GM23248 (cell line): ENCODE measurements at regions not wholly inside any gene's neighbourhood (a gene's known extent, or its start where the extent isn't known, plus 50 kb on each side); places are given as distances from the start of the nearest gene placed in this dataset.

Experiments
- DNase-seq: peaks from one replicate; pipeline ENCODE4 v3.0.0-alpha.2; 2015
- H2AFZ ChIP-seq: fragments of 200-600 bp; sonication (generic); 2 replicates; pipeline ENCODE4 v1.6.1; 2016; ENCODE audit warnings: antibody characterized with exemption
- H3F3A ChIP-seq: fragments of 200-600 bp; sonication (generic); 2 replicates; pipeline ENCODE4 v1.6.1; 2016; ENCODE audit warnings: mild to moderate bottlenecking, antibody characterized with exemption, mixed run types; ENCODE audit not compliant: insufficient read depth
- H3K27ac ChIP-seq: fragments of 200-600 bp; sonication (generic); 2 replicates; pipeline ENCODE4 v1.5.1; 2016; ENCODE audit warnings: mild to moderate bottlenecking
- H3K27me3 ChIP-seq: fragments of 200-600 bp; sonication (generic); replicated peaks from 2 replicates; pipeline ENCODE4 v1.6.1; 2016; ENCODE audit warnings: mild to moderate bottlenecking; ENCODE audit not compliant: insufficient read depth
- H3K36me3 ChIP-seq: fragments of 200-600 bp; sonication (generic); 2 replicates; pipeline ENCODE4 v1.6.1; 2016; ENCODE audit warnings: low read depth, mild to moderate bottlenecking
- H3K4me1 ChIP-seq: fragments of 200-600 bp; sonication (generic); 2 replicates; pipeline ENCODE4 v1.6.1; 2016; ENCODE audit warnings: mild to moderate bottlenecking; ENCODE audit not compliant: insufficient read depth
- H3K4me2 ChIP-seq: fragments of 200-600 bp; sonication (generic); one replicate; pipeline ENCODE4 v1.6.1; 2016; ENCODE audit warnings: mild to moderate bottlenecking; ENCODE audit not compliant: unreplicated experiment
- H3K4me3 ChIP-seq: fragments of 200-600 bp; sonication (generic); 2 replicates; pipeline ENCODE4 v1.5.1; 2016; ENCODE audit warnings: mild to moderate bottlenecking
- H3K79me2 ChIP-seq: fragments of 200-600 bp; sonication (generic); 2 replicates; pipeline ENCODE4 v1.6.1; 2016; ENCODE audit warnings: mild to moderate bottlenecking; ENCODE audit not compliant: insufficient read depth
- H3K9ac ChIP-seq: fragments of 200-600 bp; sonication (generic); 2 replicates; pipeline ENCODE4 v1.6.1; 2016; ENCODE audit warnings: mild to moderate bottlenecking
- H3K9me2 ChIP-seq: fragments of 200-600 bp; sonication (generic); 2 replicates; pipeline ENCODE4 v1.6.1; 2016; ENCODE audit warnings: mixed run types, mild to moderate bottlenecking, moderate library complexity; ENCODE audit not compliant: insufficient read depth
- H3K9me3 ChIP-seq: fragments of 200-600 bp; sonication (generic); one replicate; pipeline ENCODE4 v1.6.1; 2017; ENCODE audit warnings: low read depth
- H4K20me1 ChIP-seq: fragments of 200-600 bp; sonication (generic); 2 replicates; pipeline ENCODE4 v1.6.0; 2016; ENCODE audit not compliant: insufficient read depth
- EZH2 ChIP-seq: fragments of 200-600 bp; sonication (generic); IDR thresholded peaks from 2 replicates; pipeline ENCODE4 v1.6.1; 2018; ENCODE audit warnings: antibody characterized with exemption, mild to moderate bottlenecking; ENCODE audit not compliant: insufficient read depth, poor library complexity, severe bottlenecking
- EZH2phosphoT487 ChIP-seq: fragments of 200-600 bp; sonication (generic); IDR thresholded peaks from 2 replicates; pipeline ENCODE4 v1.6.1; 2018; ENCODE audit warnings: antibody characterized with exemption, moderate library complexity, mild to moderate bottlenecking, low read depth; ENCODE audit not compliant: insufficient read depth
- WGBS, 2 experiments: methylation state at CpG; one replicate each; pipeline ENCODE4 v1.1.6; 2015 to 2017; ENCODE audit warnings: low lambda C conversion rate in 2 of 2, low coverage in 1 of 2; ENCODE audit errors: missing lambda C conversion rate in 2 of 2; 5-methylcytosine and 5-hydroxymethylcytosine counted together
- in situ Hi-C: fragments of 300-500 bp; cut with MboI; formaldehyde crosslinking; loops from 2 replicates; pipeline ENCODE4 v1.15.0; 2020

DNA sequence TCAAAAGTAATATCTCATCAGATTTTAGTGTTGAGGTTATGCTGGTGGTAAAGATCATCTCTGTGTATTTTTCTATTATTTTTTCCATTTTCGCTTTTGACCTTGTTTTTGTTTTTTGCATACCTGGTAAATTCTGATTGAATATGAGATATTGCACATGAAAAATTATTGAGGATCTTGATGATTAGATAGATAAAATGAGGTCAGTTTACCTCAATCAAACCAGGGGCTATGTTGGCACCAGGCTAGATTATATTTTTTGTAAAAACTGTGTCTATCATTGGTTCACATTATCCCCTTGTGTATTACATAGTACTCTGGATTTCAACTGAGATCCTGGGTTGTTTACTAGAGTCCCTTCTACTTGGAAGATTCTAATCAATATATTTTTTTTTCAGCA lies 774.9 kb upstream of the ZNF608 start:
- no peaks in the 10 kb centered on the region for H3K27me3 ChIP-seq
- H3F3A ChIP-seq, result no peaks in the 10 kb centered on the region
- WGBS, 2 experiments, result 38 to 52% methylated on average over 1 of the region's 1 CpG
- H3K4me2 ChIP-seq, result no peak overlapping the region
- no peaks in the 10 kb centered on the region for H3K9me3 ChIP-seq
- H2AFZ ChIP-seq, result no peak overlapping the region
- no peak for TF ChIP-seq EZH2
- TF ChIP-seq EZH2phosphoT487, result no peak
- no peaks in the 10 kb centered on the region for H3K36me3 ChIP-seq
- H3K4me1 ChIP-seq, result no peaks in the 10 kb centered on the region
- H3K79me2 ChIP-seq, result no peaks in the 10 kb centered on the region
- no peak overlapping the region for H3K4me3 ChIP-seq
- no peaks in the 10 kb centered on the region for H3K9me2 ChIP-seq
- H3K9ac ChIP-seq, result no peak overlapping the region
- no peak for DNase-seq
- H4K20me1 ChIP-seq, result no peaks in the 10 kb centered on the region
- in situ Hi-C loops, result no loop called here
- H3K27ac ChIP-seq, result no peak overlapping the region

DNA sequence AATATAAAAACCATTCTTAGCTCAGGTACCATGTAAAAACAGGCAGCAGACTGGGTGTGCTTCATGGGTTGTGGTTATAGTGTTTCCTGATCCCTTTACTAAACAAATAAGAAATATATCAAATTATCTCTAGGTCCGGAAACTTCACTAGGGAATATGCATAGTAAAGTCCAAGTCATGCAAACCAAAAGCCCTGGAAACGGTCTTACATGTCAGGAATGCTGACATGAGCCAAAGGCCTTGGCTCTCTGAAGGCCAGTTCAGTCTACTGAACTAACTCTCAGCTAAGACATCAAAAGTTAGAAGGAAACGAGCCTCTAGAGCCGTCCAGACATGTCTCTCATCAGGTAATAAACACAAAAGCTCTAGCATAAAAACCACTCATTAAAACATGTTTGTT lies 778.9 kb upstream of the ZNF608 start:
- no peak overlapping the region for H3K4me2 ChIP-seq
- H3K27me3 ChIP-seq, result no peaks in the 10 kb centered on the region
- 55 to 57% methylated on average over 4 of the region's 4 CpGs for WGBS, 2 experiments
- no peaks in the 10 kb centered on the region for H3K9me3 ChIP-seq
- no peak for TF ChIP-seq EZH2
- no peak for TF ChIP-seq EZH2phosphoT487
- H3K9ac ChIP-seq, result no peak overlapping the region
- peaks cover 10% of the 10 kb centered on the region for H3K4me1 ChIP-seq
- no peak overlapping the region for H2AFZ ChIP-seq
- no peaks in the 10 kb centered on the region for H3K36me3 ChIP-seq
- H3K27ac ChIP-seq, result no peak overlapping the region
- DNase-seq, result no peak
- no peaks in the 10 kb centered on the region for H3F3A ChIP-seq
- in situ Hi-C loops, result no loop called here
- H3K9me2 ChIP-seq, result no peaks in the 10 kb centered on the region
- H4K20me1 ChIP-seq, result no peaks in the 10 kb centered on the region
- no peaks in the 10 kb centered on the region for H3K79me2 ChIP-seq
- H3K4me3 ChIP-seq, result no peak overlapping the region

DNA sequence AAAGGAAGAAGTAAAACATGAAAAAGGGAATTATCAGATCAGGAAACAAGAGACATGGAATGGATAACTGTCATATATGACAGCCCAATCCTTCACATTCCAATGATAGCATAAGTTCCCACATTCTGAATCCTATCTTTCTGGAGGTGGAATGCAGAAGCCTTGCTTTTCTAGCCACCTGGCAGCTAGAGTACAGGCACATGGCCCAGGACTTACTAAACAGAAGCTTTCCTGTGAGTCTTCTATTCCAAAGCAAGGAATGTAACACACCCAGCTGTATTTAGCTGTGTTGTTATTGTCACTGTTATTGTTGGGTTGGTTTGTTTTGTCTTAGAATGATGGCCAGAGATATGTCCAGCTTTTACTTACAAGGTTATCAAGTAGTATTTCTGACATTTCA lies 780.5 kb upstream of the ZNF608 start:
- Histone ChIP-seq H4K20me1 (no peaks in the 10 kb centered on the region), H3K27ac (no peak overlapping the region)

DNA sequence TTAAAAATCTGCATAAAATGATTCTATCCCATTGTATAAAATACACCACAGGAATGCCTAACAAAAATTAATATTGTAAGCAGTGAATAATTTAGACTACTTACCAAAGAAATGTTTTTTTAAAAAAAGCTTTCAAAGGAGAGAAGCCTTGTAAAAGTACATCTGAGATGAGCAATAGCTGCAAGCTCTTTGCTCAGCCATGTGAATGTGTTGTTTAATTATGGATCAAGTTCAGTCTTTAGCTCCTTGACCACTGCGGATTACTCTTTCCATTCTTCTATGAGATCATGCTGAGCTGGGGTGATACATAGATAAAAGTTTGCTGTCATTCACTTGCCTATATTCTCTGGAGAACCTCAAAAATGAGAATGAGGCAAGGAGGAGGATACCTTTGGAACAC lies 782.4 kb upstream of the ZNF608 start:
- 91 to 100% methylated on average over 1 of the region's 1 CpG for WGBS, 2 experiments
- TF ChIP-seq EZH2 (no peak), EZH2phosphoT487 (no peak)
- Histone ChIP-seq H3K27ac (no peak overlapping the region), H3F3A (no peaks in the 10 kb centered on the region), H3K9me3 (no peaks in the 10 kb centered on the region), H3K79me2 (no peaks in the 10 kb centered on the region), H3K9me2 (no peaks in the 10 kb centered on the region), H3K4me2 (no peak overlapping the region), H4K20me1 (no peaks in the 10 kb centered on the region), H3K4me1 (peaks cover 10% of the 10 kb centered on the region), H3K27me3 (no peaks in the 10 kb centered on the region), H3K9ac (no peak overlapping the region), H2AFZ (no peak overlapping the region), H3K4me3 (no peak overlapping the region), H3K36me3 (no peaks in the 10 kb centered on the region)
- DNase-seq, result no peak
- in situ Hi-C loops, result no loop called here

More for the DNA sequence above, 780.5 kb upstream of the ZNF608 start:
- no peaks in the 10 kb centered on the region for H3K27me3 ChIP-seq
- no peak overlapping the region for H3K4me3 ChIP-seq
- no peaks in the 10 kb centered on the region for H3K9me3 ChIP-seq
- H3F3A ChIP-seq, result no peaks in the 10 kb centered on the region
- H3K9me2 ChIP-seq, result no peaks in the 10 kb centered on the region
- H3K4me1 ChIP-seq, result peaks cover 10% of the 10 kb centered on the region
- in situ Hi-C loops, result no loop called here
- H3K4me2 ChIP-seq, result peak overlapping the region; percentile 16
- peak; percentile 16 for DNase-seq
- no peak overlapping the region for H3K9ac ChIP-seq
- no peaks in the 10 kb centered on the region for H3K36me3 ChIP-seq
- no peak overlapping the region for H2AFZ ChIP-seq
- TF ChIP-seq EZH2phosphoT487 (no peak), EZH2 (no peak)
- no peaks in the 10 kb centered on the region for H3K79me2 ChIP-seq
